Kidney (tissue), 13 donors: ENCODE measurements at regions not wholly inside any gene's neighbourhood (a gene's known extent, or its start where the extent isn't known, plus 50 kb on each side); places are given as distances from the start of the nearest gene placed in this dataset.

Experiments used
- DNase-seq, 5 donors: peaks; one replicate each; pipeline ENCODE4 v3.0.0-alpha.2; 2013 to 2020
- FAIRE-seq: peaks from 2 replicates; lab custom pipeline; 2012; peaks lifted over from hg19 to GRCh38; lab: Jason Lieb, UNC
- H3K27ac ChIP-seq, 2 donors: one replicate each; pipeline ENCODE4 v1.7.0; 2013; ENCODE audit warnings: low read depth in 2 of 2, low read length in 2 of 2, inconsistent platforms in 1 of 2
- H3K27me3 ChIP-seq: one replicate; pipeline ENCODE4 v1.7.1; 2013; ENCODE audit warnings: low read length, inconsistent platforms; ENCODE audit not compliant: control insufficient read depth, insufficient read depth
- H3K36me3 ChIP-seq, 3 donors: one replicate each; pipeline versions ENCODE4 v1.7.0 to v1.7.1; 2013; ENCODE audit warnings: low read length in 3 of 3, control low read depth in 1 of 3, inconsistent platforms in 1 of 3; ENCODE audit not compliant: insufficient read depth in 3 of 3, control insufficient read depth in 2 of 3
- H3K4me1 ChIP-seq, 3 donors: one replicate each; pipeline versions ENCODE4 v1.7.0 to v1.7.1; 2013; ENCODE audit warnings: low read length in 3 of 3, inconsistent platforms in 1 of 3, low read depth in 1 of 3; ENCODE audit not compliant: control insufficient read depth in 2 of 3, insufficient read depth in 2 of 3
- H3K4me3 ChIP-seq, 3 donors: one replicate each; pipeline versions ENCODE4 v1.7.0 to v1.8.1; 2013; ENCODE audit warnings: low read length in 3 of 3, control low read depth in 1 of 3, inconsistent platforms in 1 of 3
- H3K9ac ChIP-seq, 3 donors: one replicate each; pipeline versions ENCODE4 v1.7.0 to v1.7.1; 2013; ENCODE audit warnings: low read length in 3 of 3, control low read depth in 1 of 3, inconsistent platforms in 1 of 3
- H3K9me3 ChIP-seq, 3 donors: one replicate each; pipeline versions ENCODE4 v1.7.0 to v1.7.1; 2013; ENCODE audit warnings: low read length in 3 of 3, control low read depth in 1 of 3, inconsistent platforms in 1 of 3; ENCODE audit not compliant: control insufficient read depth in 2 of 3, insufficient read depth in 1 of 3
- intact Hi-C: fragments of 100-400 bp; cut with DNase I; formaldehyde crosslinking; loops from one replicate; pipeline ENCODE4 v1.11.1; 2022
- TF ChIP-seq, protein P1 (sequence below): IDR thresholded peaks from 3 replicates; pipeline ENCODE4 v1.5.1; 2012; ENCODE audit warnings: mild to moderate bottlenecking, moderate library complexity, borderline replicate concordance; ENCODE audit not compliant: insufficient read depth; ENCODE audit errors: extremely low read depth
- donor health status: control.
- donor health status: control.
- donor health status: control.
- donor health status: control.
- donor health status: control.
- donor health status: DM: yes; HTN: yes; CAD: no.
- donor health status: Normal renal cell carcinoma (clear cell type).

DNA sequence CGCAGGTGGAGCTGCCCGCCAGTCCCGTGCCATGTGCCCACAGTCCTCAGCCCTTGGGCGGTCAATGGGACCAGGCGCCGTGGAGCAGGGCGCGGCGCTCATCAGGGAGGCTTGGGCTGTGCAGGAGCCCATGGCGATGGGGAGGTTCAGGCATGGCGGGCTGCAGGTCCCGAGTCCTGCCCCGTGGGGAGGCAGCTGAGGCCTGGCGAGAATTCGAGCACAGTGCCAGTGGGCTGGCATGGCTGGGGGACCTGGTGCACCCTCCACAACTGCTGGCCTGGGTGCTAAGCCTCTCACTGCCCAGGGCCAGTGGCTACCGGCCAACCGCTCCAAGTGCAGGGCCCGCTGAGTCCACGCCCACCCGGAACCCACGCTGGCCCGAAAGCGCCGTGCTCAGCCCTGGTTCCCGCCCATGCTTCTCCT, 646.5 kb downstream of the GABRG1 start:
- Histone ChIP-seq H3K27me3 (no peaks in the 10 kb centered on the region), H3K9me3 (peaks cover 0 to 3% (median 0%) of the 10 kb centered on the region in 3 donors), H3K4me1 (no peaks in the 10 kb centered on the region), H3K9ac (no peak overlapping the region), H3K36me3 (no peaks in the 10 kb centered on the region), H3K27ac (no peak overlapping the region), H3K4me3 (no peak overlapping the region)
- no peak for FAIRE-seq
- intact Hi-C loops, result no loop called here
- TF ChIP-seq, protein P1, sequence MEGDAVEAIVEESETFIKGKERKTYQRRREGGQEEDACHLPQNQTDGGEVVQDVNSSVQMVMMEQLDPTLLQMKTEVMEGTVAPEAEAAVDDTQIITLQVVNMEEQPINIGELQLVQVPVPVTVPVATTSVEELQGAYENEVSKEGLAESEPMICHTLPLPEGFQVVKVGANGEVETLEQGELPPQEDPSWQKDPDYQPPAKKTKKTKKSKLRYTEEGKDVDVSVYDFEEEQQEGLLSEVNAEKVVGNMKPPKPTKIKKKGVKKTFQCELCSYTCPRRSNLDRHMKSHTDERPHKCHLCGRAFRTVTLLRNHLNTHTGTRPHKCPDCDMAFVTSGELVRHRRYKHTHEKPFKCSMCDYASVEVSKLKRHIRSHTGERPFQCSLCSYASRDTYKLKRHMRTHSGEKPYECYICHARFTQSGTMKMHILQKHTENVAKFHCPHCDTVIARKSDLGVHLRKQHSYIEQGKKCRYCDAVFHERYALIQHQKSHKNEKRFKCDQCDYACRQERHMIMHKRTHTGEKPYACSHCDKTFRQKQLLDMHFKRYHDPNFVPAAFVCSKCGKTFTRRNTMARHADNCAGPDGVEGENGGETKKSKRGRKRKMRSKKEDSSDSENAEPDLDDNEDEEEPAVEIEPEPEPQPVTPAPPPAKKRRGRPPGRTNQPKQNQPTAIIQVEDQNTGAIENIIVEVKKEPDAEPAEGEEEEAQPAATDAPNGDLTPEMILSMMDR, result no peak
- DNase-seq, result peak in 1 of 5 donors; percentile 50

DNA sequence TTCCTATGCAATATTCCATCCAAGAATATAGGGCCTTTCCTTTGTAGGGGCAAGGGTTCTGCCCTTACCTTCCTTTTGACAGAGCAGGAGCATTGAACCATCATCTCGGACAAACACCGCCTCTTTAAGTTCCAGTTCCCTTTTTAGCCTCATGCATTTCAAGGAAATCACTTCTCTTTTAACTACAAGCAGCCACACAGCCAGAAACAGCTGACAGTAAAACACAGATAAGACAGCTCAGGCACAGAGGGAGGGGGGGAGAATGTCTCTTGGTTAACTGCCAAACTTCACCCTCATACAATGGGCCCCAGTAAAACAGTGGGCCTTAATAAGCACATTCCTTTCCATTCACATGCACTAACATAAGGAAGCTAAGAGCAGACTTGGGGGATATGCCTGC, 648.3 kb downstream of the GABRG1 start:
- DNase-seq (no peak), FAIRE-seq (no peak)
- Histone ChIP-seq H3K9ac (no peak overlapping the region), H3K36me3 (no peaks in the 10 kb centered on the region), H3K4me1 (no peaks in the 10 kb centered on the region), H3K9me3 (peaks cover 0 to 3% (median 0%) of the 10 kb centered on the region in 3 donors), H3K4me3 (no peak overlapping the region), H3K27me3 (no peaks in the 10 kb centered on the region), H3K27ac (no peak overlapping the region)
- TF ChIP-seq, protein P1, result no peak
- intact Hi-C loops, result no loop called here

DNA sequence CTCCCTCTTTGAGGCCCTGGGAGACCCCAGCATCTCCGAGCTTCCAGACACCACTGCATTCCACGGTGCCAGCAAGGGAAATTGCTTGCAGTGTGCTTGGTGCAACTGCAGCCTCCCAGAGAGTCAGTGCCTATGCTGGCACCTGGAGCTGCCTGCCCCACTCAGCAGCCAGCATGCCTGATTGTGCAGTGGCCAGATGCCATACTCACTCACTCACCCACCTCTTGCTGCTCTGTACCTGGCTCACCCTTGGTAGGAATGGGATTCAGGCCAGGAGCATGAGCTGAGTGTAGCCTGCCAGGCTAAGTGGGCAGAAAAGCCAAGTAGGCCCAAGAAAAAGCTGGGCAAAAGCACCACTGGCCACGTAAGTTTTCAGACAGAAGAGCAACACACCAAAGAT, 651.4 kb downstream of the GABRG1 start:
- no peak for FAIRE-seq
- Histone ChIP-seq H3K27me3 (no peaks in the 10 kb centered on the region), H3K4me3 (no peak overlapping the region), H3K4me1 (no peaks in the 10 kb centered on the region), H3K36me3 (no peaks in the 10 kb centered on the region), H3K27ac (no peak overlapping the region), H3K9me3 (peaks cover 0 to 3% (median 0%) of the 10 kb centered on the region in 3 donors), H3K9ac (no peak overlapping the region)
- TF ChIP-seq, protein P1, result no peak
- intact Hi-C loops, result no loop called here
- DNase-seq, result no peak

DNA sequence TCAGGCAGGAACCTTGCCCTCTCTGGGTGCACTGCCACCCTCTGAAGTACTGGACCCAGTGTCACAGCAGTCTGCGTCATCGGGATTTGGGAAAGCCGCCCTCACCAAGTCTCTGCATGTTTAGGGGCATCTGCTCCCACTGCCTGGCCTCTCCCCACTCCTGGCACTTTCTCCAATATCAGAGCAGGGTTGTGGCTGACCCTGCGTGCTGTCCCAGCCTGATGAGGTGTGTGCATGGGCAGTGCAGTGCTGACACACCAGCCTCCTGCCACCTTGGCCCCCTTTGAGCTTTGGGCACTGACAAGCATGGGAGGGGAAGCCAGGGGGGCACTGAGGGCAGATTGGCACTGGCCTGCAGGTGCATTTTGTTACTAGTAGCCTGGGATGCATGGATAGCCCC, 652.5 kb downstream of the GABRG1 start:
- DNase-seq (peak in 1 of 5 donors; percentile 50), FAIRE-seq (no peak)
- no peak overlapping the region for H3K27ac ChIP-seq
- TF ChIP-seq, protein P1, result no peak
- no peaks in the 10 kb centered on the region for H3K27me3 ChIP-seq
- no peak overlapping the region for H3K9ac ChIP-seq
- H3K4me3 ChIP-seq, result no peak overlapping the region
- intact Hi-C loops, result no loop called here
- peaks cover 0 to 3% (median 0%) of the 10 kb centered on the region in 3 donors for H3K9me3 ChIP-seq
- H3K36me3 ChIP-seq, result no peaks in the 10 kb centered on the region
- H3K4me1 ChIP-seq, result no peaks in the 10 kb centered on the region
